BE2C (cell line): ENCODE measurements at regions not wholly inside any gene's neighbourhood (a gene's known extent, or its start where the extent isn't known, plus 50 kb on each side); places are given as distances from the start of the nearest gene placed in this dataset.
"Not testable (repeated sequence)": the region's sequence is repeated elsewhere in the genome, so short reads cannot be mapped to it uniquely, and the experiment has no call there.

Source experiments
- DNase-seq: peaks from one replicate; pipeline ENCODE4 v3.0.0-alpha.2; 2020
- H3K27me3 ChIP-seq: fragments of 250-450 bp; sonication (Bioruptor Pico); 2 replicates; pipeline ENCODE4 v1.5.1; 2020; ENCODE audit warnings: mild to moderate bottlenecking
- H3K36me3 ChIP-seq: fragments of 250-450 bp; sonication (Bioruptor Pico); 2 replicates; pipeline ENCODE4 v1.5.1; 2020; ENCODE audit warnings: mild to moderate bottlenecking
- H3K4me1 ChIP-seq: fragments of 250-450 bp; sonication (Bioruptor Pico); 2 replicates; pipeline ENCODE4 v1.5.1; 2020
- H3K4me3 ChIP-seq: 2 replicates; pipeline ENCODE4 v1.5.1; 2011; ENCODE audit warnings: low read depth, low read length
- H3K9me3 ChIP-seq: fragments of 250-450 bp; sonication (Bioruptor Pico); 2 replicates; pipeline ENCODE4 v1.5.1; 2020
- TF ChIP-seq, protein P1 (sequence below): IDR thresholded peaks from 2 replicates; pipeline ENCODE4 v1.5.1; 2012; ENCODE audit warnings: mild to moderate bottlenecking, low read depth, low read length

- Histone ChIP-seq H3K27me3 (no peaks in the 10 kb centered on the region), H3K36me3 (no peaks in the 10 kb centered on the region), H3K4me1 (no peaks in the 10 kb centered on the region), H3K9me3 (no peaks in the 10 kb centered on the region; the same call in 1 of the 2 replicates), H3K4me3 (no peak overlapping the region)
- no peak for DNase-seq
- TF ChIP-seq, protein P1, sequence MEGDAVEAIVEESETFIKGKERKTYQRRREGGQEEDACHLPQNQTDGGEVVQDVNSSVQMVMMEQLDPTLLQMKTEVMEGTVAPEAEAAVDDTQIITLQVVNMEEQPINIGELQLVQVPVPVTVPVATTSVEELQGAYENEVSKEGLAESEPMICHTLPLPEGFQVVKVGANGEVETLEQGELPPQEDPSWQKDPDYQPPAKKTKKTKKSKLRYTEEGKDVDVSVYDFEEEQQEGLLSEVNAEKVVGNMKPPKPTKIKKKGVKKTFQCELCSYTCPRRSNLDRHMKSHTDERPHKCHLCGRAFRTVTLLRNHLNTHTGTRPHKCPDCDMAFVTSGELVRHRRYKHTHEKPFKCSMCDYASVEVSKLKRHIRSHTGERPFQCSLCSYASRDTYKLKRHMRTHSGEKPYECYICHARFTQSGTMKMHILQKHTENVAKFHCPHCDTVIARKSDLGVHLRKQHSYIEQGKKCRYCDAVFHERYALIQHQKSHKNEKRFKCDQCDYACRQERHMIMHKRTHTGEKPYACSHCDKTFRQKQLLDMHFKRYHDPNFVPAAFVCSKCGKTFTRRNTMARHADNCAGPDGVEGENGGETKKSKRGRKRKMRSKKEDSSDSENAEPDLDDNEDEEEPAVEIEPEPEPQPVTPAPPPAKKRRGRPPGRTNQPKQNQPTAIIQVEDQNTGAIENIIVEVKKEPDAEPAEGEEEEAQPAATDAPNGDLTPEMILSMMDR: no peak
Measured at GRCh38 chr5:145433077-145433476, 402.1 kb downstream of the PRELID2 start.

DNA sequence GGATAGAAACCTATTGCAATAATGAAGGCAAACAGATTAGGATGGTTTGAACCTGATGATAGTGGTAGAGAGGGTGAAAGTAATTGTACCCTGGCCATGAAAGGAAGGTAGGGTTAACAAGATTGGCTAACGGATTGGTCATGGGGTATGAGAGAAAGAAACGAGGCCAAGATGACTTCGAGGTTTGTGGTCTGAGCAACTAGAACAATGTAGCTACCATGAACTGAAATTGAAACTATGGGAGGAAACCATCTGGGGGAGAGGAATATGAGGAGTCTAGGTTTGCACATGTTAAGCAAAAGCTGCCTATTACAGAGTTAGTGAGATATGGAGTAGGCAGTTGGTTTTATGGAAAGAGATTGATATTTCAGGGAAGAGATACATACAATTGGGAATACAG is 406.0 kb downstream of the PRELID2 start:
- Histone ChIP-seq H3K4me1 (no peaks in the 10 kb centered on the region), H3K36me3 (no peaks in the 10 kb centered on the region), H3K27me3 (no peaks in the 10 kb centered on the region), H3K4me3 (no peak overlapping the region), H3K9me3 (no peaks in the 10 kb centered on the region)
- DNase-seq: no peak
- TF ChIP-seq, protein P1: no peak

GRCh38 chr5:145408048-145408341 is 427.1 kb downstream of the PRELID2 start:
- H3K27me3 ChIP-seq: no peaks in the 10 kb centered on the region
- H3K4me1 ChIP-seq: no peaks in the 10 kb centered on the region
- no peaks in the 10 kb centered on the region for H3K9me3 ChIP-seq
- TF ChIP-seq, protein P1: no peak
- no peaks in the 10 kb centered on the region for H3K36me3 ChIP-seq
- no peak for DNase-seq
- H3K4me3 ChIP-seq: no peak overlapping the region

DNA sequence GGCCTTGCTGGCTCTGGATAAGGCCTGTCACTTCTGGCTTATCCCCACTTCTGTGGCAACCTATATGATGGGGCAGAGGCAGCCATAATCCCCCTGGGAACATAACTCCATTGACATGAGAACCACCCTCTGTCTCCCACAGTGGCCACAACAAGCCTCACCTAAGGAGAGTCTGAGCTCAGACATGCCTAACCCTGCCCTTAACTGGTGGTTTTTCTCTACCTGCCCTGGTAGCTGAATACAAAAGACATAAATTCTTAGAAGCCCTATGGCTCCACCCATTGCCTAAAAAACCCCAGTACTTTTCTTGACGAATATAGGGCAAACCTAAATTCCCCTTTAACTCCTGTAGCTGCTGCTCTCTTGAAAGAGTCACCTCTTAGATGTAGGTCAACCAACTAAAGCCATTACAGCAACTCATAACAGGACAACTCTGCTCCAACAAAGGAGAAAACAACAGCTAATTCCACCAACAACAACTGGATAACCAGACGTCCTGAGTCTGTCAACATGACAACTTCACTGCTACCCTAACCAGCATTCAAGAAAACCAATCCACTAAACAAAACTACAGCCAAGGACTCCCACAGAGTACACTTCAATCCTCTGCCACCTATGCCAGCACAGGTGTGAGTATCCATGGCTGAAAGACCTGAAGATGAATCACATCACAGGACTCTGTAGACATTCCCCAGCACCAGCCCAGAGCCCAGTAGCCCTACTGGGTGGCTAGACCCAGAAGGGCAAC is 427.7 kb downstream of the PRELID2 start:
- H3K27me3 ChIP-seq: no peaks in the 10 kb centered on the region
- no peaks in the 10 kb centered on the region for H3K9me3 ChIP-seq
- H3K36me3 ChIP-seq: no peaks in the 10 kb centered on the region
- TF ChIP-seq, protein P1: no peak
- H3K4me1 ChIP-seq: no peaks in the 10 kb centered on the region
- H3K4me3 ChIP-seq: no peak overlapping the region
- DNase-seq: no peak

DNA sequence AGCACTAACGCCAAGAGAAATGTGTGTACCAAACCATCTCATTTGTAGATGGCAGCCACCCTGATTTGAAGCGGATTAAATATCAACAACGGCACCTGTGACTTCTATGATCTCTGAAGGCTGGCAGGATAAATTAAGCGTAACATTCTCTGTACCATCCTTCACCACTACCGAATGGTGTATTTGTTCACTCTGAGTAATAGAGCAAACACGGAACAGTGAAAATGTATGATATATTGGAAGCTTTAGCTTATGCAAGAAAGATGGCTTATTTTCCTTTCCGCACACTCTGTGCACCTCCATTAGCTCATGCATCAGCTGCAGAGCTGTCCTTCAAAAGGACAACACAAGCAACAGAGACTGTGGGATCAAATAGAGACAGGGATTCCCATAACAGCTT is 431.1 kb downstream of the PRELID2 start:
- Histone ChIP-seq H3K4me3 (no peak overlapping the region), H3K36me3 (no peaks in the 10 kb centered on the region), H3K4me1 (no peaks in the 10 kb centered on the region), H3K27me3 (no peaks in the 10 kb centered on the region), H3K9me3 (no peaks in the 10 kb centered on the region)
- TF ChIP-seq, protein P1: no peak
- no peak for DNase-seq

DNA sequence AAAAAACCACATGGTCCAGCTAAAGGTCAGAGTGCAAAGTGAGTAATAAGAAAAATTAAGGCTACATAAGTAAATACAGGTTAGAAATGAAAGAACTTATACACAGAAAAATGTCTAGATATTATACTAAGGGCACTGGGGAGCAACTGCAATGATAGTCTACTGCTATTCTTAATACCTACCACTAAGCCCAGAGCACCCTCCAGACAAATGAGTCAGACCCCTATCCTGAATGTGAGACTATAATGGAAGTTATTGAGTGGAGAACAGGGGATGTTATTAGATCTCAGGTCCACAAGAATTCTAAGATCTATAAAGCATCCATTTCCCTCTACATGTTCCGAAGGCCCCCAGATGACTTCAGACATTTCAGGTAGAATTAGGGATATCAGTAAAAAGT is 438.3 kb downstream of the PRELID2 start:
- DNase-seq: no peak
- Histone ChIP-seq H3K4me1 (no peaks in the 10 kb centered on the region), H3K36me3 (no peaks in the 10 kb centered on the region), H3K27me3 (no peaks in the 10 kb centered on the region), H3K4me3 (no peak overlapping the region), H3K9me3 (no peaks in the 10 kb centered on the region)
- TF ChIP-seq, protein P1: no peak

DNA sequence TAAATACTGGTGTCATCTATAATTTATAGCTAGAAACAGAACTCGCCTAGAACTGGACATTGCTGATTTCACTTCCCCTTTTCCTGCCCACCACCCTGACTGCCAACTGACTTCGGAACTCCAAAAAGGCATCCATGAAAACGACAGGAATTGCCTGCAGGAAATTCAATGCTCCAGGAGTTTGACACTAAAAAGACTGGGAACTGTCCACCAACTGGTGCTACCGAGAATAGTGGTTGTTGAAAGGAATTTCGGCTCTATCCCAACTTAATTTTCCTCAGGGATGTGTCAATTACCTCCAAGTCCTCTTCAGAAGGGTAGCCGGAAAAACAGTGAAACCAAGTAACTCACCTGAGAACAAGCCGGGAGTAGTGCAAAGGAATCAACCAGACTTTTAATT is 440.0 kb downstream of the PRELID2 start:
- not testable (repeated sequence) for DNase-seq, H3K27me3 ChIP-seq, H3K4me1 ChIP-seq, H3K9me3 ChIP-seq, H3K36me3 ChIP-seq, H3K4me3 ChIP-seq
